NCI-H1694 treated with DMSO at 0.1 percent for 48 hours (cell line): ENCODE measurements at regions not wholly inside any gene's neighbourhood (a gene's known extent, or its start where the extent isn't known, plus 50 kb on each side); places are given as distances from the start of the nearest gene placed in this dataset.
A peak's percentile ranks its signal among the peaks of the same experiment; 100 is the strongest.

Experiments used
- DNase-seq: peaks from one replicate; lab custom pipeline; 2025; lab: John Stamatoyannopoulos, UW

GRCh38 chr2:60603533-60604190, 50.2 kb upstream of the BCL11A start:
- no peak for DNase-seq

- DNase-seq: no peak
Observed at GRCh38 chr2:60604486-60605064, 51.1 kb upstream of the BCL11A start.

- no peak for DNase-seq
Observed at GRCh38 chr2:60605866-60606265, 52.4 kb upstream of the BCL11A start.

DNA sequence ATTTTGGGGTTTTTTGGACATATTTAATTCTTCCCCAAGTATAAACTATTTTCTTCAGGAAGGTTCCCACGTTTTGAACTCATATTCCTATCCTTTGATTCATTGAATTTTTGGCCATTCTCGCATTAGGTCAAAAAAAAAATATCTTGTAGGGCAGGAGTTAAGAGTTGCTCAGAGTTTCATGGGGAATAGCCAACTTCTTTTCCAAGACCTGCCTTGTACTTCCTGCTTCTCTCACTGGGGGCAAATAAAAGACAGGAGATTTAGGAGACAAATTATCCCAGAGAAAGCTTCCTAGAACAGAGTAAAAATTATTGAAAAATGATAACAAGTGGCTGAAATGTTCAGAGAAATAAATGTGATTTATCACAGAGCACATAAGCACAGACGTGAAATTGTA, 55.2 kb upstream of the BCL11A start:
- DNase-seq: no peak

DNA sequence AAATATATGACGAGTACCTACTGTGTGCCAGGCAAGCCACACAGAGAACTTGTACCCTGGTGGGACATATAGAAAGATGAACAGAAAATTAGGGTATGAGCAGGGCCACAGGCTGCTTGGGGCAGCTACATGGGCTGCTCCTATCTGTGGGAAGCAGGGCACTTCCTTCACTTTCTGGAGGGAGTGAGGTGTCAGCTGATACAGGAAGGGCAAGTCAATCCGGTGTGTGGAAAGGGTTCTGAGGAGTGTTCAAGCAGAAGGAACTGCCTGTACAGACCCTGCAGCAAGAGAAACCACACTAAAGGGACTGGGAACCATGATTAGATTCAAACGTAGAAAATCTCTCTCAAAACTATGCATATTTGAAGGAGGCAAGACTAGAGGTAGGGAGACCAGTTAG, 58.6 kb upstream of the BCL11A start:
- DNase-seq: no peak

DNA sequence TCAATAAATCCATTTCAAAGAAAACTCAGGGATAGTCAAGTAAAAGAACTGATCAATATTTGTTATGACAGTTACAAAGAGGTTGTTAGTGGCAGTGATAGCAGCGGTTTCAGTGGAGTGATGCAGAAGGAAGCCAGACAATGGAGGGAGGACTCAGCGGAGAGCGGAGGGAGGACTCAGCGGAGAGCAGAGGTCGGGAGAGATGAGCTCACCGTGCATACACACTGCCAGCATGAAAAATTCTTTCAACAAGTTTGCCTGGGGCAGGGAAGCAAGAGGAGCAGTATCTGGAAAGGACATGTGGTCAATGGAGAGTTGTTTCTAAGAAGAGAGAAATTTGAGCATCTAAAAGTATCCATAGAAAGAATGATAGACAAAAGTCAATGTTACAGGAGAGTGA, 60.9 kb upstream of the BCL11A start:
- DNase-seq: no peak

DNA sequence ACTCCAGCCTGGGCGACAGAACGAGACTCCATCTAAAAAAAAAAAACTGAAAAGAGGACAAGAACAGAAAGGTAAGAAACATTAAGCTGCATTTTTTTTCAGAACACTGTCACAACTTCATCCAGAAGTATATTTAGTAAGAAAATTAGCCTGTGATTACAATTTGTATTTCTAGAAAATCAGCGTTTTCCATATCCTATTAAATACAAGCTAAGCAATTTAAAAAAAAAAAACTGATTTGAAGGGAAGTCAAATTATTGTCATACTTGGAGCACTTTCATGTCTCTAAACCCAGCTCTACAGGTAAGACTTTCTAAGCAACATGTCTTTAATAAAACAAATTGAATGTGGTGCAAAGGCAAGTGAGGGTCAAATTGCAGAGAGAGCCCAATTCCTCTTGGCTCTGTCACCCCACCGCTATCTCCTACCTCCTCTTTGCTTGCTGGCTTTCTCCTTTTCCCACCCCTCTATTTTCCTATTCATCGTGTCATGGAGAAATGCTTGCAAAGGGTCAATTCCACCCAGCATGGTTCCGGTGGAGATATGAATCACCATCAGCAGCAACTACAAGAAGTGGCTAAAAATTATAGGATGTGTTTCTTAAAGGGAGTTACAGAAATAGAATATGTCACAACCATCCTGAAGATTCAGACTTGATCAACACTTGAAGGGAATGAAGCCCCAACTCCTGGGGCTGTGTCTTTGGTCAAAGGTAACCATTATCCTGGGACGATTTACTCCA, 68.4 kb upstream of the BCL11A start:
- DNase-seq: no peak

DNA sequence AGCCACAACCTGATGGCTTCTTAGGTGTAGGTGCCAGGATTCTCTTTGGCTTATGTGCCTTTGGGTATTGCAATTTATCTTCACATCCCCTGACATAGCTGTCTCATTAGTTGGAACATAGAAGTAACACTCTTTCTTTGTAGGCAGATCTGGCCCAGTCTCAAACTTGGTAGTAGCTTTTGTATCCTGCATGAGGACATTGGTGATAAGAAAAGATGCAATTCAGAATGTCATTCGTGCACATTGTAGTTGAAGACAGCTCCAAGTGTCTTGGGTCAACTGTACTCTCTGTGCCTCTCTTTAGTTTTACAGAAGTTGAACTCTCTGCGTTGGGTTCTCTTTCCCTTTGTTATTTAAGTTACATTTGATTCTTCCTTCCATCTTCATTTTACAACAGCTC, 69.6 kb upstream of the BCL11A start:
- no peak for DNase-seq

DNA sequence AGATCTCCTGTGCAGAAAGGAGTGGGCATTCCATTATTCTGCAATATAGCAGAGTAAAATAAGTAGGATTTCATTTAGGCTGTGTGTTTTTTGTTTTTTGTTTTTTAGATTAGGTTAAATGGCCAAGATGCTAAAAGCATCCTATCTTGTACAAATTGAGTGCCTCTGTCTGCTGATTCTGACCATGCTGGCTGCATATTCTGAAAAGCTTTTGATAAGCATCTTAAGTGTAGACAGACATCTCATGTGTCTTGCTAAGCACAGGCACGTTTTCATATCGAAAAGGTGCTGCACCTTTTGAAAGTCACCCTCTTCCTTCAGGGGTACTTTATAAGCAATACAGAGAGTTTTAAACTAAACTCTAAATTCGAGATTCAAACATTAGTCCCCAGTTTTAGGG, 74.0 kb upstream of the BCL11A start:
- DNase-seq: no peak

DNA sequence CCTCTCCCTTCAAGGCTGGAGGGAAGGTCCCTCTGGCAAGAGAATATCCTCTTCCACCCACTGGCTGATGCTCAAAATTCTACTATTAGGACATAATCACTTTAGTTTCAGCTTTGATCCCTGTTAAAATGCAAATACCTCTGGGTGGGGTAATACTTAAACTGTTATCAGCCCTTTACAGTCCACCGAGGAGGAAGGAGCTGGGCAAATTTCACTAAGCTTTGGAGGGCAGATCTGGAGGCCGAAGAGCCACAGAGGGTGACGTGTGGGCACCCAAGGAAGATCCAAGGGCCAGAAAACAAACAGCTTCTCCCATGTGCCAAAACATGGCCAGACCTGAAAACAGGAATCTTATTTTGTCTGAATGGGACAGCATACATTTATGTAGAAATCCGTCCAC, 74.6 kb upstream of the BCL11A start:
- no peak for DNase-seq

DNA sequence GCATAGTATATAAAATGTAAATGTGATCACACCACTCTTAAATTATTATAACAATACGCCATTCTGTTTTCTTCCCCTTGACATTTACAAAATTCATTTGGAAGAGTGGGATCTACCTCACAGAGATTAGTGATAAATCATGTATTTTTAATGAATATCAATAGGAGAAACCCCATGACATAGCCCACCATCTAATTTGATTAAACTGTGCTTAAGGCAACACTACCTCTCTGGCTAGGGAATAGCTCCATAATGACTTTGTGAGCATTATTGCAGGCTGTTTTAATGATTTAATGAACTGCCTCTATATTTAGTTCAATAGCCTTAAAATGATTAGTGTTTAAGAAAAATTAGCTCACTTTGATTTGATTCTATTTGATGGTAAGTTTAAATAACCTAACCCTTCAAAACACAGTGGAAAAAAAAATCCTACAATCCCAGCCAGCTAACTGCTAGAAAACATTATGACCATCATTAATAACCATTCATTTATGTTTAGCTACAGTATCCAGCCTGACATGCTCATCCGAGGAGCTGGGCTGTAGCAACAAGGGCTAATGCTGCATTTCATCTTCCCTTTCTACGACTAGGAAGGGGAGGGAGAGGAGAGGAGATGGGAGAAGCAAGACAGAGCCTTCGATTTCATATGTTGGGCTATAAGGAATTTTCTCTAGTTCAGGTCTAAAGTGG, 75.3 kb upstream of the BCL11A start:
- DNase-seq: no peak

DNA sequence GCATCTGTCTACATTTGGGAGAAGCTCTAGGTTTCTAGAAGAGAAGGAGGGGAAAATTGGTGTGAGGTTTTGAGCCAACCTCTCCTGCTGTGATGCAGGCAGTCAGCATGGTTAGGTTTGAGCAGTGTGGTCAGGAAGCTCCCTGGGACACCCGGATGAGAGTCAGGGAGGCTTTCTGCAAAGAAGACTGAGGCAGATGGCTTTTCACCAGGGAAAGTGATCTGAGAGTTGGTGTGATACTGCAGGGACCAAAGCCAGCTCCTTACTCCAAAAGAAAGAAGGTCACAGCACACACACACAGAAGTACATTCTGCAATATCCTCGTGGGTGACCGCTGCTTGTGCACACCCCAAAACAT, 75.8 kb upstream of the BCL11A start:
- no peak for DNase-seq

- DNase-seq: no peak
Observed at GRCh38 chr2:60629801-60630385, 76.4 kb upstream of the BCL11A start.

DNA sequence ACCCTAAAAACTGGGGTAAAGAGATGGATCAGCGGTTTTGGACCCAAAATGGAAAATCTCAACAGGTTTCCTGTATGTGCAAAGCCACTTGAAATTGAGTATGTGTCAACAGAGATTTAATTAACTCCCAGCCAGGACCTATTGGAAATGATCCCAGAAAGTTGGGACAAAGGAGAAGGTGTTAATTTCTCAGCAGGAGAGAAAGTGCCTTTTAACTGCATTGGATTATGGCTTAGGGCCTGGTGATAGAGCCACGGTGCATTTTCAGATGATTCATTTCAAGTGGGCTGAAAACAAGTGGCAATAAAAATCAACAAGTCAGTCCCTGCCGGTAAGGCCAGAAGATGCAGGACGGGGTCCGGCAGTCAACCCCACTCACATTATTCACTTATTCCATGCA, 80.2 kb upstream of the BCL11A start:
- no peak for DNase-seq

DNA sequence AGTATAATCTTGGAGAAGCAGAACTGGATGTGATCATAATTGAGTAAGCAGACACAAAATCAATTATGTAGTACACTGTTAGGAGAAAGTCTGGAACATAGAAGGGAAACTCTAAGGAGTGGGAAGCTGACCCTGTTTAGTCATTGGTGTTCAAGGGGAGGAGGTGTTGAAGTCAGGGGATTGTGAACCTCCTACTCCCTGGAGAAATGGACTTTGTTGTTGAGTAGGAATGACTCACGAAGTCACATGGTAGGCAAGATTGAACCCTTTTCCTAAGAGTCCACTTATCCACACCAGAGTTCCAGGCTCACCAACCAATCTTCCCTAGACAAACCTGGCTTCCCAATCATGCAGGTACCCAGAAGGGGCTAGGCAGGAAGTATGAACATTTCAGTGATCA, 81.0 kb upstream of the BCL11A start:
- DNase-seq: no peak

DNA sequence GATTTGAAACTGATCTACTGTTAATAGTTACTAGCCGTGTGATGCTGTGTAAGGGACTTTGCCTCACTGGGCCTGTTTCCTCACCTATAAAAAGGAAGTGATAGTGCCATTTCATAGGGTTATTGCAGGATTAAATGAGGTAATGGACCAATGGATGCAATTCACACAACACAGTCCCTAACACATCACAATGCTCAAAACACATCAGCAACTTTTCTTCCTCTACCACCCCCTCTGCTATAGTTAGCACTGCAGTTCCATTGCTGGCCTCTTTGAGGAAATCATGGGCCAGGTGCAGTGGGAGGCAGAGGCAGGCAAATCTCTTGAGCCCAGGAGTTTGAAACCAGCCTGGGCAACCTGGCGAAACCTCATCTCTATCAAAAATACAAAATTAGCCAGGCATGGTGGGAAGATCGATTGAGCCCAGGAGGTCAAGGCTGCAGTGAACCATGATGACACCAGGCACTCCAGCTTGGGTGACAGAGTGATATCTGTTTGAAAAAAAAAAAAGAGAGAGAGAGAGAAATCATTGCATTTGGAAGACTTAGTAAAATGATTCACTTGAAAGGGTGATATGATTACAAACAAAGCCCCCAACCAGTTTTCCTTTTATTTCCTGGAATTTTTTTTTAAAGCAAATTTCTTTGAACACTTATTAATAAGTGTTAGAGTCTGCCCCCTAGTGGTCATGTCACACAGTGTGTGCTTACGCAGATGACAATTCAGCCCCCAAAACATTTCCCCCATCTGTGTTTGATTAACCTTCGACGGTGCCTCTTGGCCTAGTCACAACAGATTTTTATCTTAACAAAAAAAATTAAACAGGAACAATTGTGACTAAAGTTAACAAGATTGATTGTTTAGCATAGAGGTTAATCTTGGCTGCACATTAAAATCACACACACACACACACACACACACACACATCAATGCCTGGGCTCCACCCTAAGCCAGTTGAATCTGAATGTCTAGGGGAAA, 88.6 kb upstream of the BCL11A start:
- peak; percentile 55 for DNase-seq

- no peak for DNase-seq
Observed at GRCh38 chr2:60643747-60644146, 90.3 kb upstream of the BCL11A start.

DNA sequence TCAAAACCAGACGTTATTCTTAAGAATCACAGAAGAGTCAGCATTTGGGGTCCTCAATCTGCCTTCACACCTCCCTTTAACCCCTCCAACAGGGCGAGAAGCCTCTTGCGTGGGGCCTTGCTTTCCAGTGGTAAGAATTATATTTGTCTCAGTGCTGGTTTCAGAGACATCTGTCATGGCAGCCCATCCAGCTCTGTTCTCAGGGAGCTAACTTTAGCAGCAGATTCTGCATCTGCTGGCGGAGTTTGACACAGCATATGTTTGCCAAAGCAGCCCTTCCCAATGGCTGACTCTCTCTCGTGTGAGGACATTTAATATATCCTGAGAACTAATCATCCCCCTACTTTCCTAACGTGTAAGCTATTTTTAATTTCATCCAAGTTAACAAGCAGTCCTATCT, 91.5 kb upstream of the BCL11A start:
- peak; percentile 68 for DNase-seq

DNA sequence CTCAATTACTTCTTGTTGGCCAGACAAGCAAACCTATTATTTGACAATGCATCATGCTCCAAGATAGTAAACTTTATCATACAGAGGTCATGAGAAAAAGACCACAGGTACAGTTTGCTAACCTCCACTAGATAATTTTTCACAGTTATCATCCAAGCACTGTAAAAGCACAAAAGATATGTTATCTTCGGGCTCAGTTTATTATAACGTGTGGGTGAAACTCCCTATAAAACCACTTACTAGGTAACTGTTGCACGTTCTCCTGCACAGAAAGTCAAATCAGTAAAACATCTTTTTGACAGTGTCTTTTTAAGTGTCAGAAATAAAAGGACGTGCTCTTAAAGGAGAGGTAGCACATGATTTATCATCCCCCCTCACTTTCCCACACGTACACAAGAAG, 94.7 kb upstream of the BCL11A start:
- no peak for DNase-seq

- no peak for DNase-seq
Observed at GRCh38 chr2:60649721-60650120, 96.3 kb upstream of the BCL11A start.

- DNase-seq: no peak
Observed at GRCh38 chr2:60652832-60653340, 99.4 kb upstream of the BCL11A start.
